Activated CD4-positive, alpha-beta T cell treated with anti-CD3 and anti-CD28 coated beads, Interleukin-2, Interleukin-4, amounts not matched to agents 100 ng/mL and 50 ng/mL, durations not matched to agents 16 hours and 8 hours (primary cell): ENCODE measurements at regions not wholly inside any gene's neighbourhood (a gene's known extent, or its start where the extent isn't known, plus 50 kb on each side); places are given as distances from the start of the nearest gene placed in this dataset.

Experiments
- DNase-seq: peaks from one replicate; pipeline ENCODE4 v3.0.0-alpha.2; 2020; ENCODE audit warnings: low spot score

DNA sequence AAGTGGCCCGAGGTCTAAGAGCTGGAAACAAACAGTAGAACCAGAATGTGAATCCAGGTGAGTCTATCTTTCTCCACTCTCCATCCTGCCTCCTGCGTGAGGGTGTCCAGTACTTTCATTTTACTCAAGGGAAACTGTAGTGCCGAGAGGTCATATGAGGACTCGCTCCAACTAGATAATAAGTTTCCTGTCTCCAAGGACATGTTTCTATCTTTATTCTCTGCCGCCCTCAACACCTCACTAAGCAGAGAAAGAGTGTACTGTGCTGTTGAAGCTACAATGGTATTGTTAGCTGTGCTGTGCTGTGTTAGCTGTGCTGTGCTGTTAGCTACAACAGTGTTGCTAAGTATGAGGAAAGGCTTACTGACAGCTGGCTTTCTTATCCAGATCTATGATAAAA, 137.9 kb upstream of the COL8A1 start:
- DNase-seq: no peak

DNA sequence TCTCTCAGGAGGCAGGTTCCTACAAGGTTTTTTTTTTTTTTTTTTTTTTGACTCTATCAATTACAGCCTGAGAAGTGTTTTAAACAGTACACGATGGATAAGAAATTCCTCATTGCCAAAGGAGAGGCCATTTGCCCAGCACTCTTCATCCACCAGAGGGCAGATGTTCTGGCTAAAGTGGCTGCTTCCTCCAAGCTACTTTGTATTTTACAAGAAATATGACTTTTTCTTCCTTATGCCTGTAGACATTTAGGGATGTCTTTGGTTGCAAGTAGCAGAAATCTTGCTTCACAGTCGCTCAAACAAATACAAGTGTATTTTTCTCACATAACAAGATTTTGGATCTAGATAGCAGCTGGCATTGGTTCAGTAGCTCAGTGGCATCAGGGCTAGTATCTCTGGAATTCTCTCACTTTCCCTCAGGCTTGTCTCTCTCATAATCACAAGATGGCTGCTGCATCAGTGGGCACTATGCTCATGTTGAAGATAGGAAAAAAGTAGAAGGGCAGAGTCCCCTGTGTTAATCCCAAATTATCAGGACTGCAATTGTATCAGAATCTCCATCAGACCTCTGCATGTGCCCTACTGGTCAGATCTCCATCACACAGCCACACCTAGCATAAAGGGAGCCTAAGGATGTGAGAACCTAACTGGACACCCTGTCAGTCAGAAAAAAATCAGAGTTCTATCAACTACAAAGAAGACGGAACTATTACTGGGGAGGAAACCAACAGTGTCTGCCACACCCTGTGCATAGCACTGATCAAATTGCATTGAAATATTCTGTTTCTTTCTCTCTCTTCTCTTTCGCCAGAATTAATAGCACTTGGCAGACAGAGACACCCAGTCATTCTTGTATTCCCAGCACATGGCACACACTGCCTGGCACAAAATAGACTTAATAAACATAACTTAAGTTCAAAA, 138.9 kb upstream of the COL8A1 start:
- peak; percentile 30 for DNase-seq

DNA sequence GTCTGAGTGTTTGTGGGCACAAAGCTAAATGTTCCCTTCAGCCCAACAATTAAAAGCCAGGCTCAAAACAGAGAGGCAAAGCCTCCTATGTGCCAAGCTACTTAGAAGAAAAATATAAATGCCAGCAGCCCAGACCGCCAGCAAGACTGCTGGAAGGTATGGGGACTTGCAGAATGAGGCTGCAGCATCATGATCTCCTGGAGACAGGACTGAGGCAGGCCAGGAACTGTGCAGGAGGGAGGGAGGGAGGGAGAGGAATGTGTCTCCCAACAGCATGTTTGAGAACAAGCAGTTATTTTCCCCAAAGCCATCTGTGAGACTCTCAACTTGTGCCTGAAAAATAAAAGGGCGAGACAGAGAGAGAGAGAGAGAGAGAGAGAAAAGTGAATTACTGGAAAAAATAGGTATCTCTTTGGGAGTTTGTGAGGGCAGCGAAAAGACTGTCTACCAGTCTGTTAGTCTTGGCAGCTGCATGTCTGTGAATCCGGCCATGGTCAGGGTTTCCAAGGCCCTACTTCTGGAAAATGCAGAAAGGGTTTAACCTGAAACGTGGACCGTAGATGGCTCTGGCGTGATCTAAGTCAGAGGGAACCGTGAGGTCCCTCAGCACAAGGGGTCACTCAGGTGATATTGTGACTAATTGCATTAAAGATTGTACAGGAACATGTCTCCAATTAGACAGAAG, 139.7 kb upstream of the COL8A1 start:
- no peak for DNase-seq

DNA sequence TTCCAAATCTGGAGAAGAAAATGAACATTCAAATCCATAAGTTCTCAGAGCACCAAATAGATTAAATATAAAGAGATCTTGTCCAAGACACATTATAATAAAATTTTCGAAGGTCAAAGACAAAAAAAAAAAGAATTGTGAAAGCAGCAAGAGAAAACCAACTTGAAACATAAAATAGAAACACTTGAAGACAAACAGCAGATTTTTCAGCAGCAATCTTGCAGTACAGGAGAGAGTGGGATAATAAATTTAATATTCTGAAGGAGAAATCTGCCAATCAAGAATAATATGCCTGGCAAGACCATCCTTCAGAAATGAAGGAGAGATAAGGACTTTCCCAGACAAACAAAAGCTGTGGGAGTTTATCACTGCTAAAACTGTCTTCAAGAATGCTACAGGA, 150.5 kb upstream of the COL8A1 start:
- DNase-seq: no peak

DNA sequence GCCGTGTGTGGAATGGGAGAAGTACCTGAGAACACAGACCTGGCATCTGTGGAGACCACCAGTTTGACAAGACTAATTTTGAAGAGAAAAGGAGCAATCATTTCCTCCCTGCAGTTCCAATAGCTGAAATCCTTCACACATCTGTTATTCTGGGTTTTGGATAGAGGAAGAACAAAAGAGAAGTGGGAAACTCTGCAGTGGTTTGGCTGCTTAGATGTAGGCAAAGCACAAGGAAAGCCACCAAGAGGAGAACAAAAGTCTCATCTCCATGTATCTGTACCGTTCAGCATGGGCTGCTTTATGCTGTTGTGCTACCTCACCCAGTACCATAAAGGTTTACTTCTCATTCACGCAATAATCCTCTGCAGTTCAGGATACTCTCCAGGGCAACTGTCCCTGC, 153.1 kb upstream of the COL8A1 start:
- no peak for DNase-seq

DNA sequence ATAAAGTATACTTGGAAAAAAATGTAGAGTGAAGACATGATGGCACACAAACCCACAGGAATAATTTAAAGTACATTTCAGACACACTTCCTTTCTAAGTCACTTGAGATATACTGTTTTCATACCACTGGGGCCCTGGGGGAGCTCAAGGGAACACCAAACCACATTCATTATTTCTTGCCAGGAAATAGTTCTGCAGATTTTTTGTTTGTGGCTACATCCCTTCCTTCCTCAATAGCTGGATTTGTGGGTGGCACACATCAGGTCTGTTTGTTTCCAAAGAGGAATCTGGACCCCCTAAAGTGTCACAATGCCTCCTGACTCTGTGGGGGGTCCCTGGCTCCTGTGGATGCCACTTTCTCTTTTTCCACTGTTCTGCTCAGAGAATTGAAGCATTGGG, 153.5 kb upstream of the COL8A1 start:
- DNase-seq: no peak

DNA sequence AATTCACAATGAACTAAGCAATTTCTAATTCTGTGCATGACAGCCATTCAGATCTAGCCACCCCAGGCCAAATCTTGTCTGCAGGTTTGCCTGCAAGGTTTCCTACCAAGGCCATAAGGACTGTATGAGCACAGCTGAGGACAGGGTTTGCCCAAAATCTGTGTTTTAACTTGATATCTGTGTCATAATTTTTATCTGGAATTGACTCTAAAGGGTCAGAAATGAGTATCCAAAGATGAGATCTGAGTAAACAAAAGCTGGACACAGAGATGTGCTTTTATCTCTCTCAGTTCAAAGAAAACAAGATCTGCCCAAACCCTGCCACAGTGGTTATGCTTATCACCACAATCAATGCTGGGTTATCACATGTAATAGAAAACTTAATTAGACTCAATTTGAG, 154.6 kb upstream of the COL8A1 start:
- no peak for DNase-seq

DNA sequence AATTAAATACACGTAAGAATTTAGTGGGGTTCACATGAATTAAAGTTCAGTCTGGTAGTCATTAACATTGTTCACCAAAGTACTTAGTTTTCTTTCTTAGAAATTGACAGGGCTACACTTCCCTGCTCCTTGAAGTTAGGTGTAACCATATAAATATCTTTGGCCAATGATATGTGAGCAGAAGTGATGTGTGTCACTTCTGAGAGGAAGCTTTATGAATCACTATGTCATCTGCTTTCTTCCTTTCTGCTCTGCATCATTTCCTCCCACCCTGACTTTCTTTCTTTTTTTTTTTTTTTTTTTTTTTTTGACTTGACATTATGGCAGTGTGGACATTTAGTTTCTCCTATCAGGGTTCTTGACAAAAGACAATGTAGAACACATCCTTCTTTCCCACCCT, 156.2 kb upstream of the COL8A1 start:
- no peak for DNase-seq

DNA sequence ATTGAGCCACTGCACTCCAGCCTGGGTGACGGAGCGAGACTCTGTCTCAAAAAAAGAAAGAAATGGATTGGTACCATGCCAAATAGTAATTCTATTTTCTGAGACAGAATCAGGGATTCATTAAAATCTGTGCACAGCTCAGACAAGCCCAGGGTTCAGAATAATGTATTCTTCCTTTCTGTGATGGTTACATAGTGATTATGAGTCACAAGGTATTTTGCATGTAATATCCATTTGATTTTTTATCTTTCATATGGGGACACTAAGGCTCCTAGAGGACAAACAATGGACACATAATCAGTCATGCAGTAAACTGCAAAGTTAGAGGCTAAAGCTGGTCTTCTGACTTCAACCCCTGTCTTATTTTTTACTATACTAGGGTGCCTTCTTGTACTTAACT, 156.8 kb upstream of the COL8A1 start:
- no peak for DNase-seq

DNA sequence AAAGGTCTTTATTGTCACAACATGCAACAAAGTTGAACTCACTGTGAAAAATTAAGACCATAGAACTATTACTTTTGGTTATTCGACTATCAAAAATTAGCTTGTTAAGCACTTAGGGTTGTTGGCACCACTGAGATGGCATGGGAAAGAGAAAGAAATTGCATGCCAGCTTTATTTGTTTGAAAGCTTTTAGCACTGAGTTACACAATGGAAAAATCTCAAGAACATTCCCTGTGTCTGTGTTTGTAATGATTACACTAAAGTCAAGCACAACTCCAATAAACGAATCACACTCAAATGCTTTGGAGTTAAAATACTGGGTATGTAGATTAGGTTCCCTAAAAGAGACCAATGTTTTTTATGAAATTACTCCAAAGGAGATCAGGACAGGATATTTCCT, 158.6 kb upstream of the COL8A1 start:
- no peak for DNase-seq

DNA sequence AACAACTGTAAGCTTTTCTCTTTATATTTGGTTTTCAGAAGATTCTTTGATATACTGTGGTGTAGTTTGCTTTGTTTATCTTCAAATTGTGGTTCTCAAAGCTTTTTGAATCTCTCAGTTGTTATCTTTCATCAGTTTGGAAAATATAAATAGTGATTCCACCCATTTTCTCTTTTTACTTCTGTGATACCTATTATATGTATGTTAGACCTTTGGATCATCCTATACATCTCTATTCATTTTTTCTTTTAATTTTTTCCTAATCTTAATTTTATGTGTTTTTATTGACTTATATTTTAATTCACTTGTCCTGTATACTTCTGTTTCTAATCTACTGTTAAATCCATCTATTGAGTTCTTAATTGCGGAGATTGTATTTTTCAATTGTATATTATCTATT, 160.7 kb upstream of the COL8A1 start:
- no peak for DNase-seq

DNA sequence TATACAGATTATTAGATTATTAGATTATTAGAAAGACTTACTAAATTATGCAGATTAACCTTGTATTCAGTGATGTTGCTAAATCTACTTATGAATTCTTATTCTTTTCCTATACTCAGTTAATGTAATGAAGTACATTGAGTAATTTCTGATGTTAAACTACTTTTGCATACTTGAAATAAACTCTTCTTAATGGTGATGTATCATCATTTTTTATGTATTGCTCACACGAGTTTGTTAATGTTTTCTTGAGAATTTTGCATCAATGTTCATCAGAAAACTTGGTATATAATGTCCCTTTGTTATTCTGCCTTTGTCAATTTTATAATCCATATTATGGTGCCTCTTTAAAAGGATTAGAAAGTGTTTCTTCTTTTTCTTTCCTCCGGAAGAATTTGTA, 163.2 kb upstream of the COL8A1 start:
- no peak for DNase-seq

DNA sequence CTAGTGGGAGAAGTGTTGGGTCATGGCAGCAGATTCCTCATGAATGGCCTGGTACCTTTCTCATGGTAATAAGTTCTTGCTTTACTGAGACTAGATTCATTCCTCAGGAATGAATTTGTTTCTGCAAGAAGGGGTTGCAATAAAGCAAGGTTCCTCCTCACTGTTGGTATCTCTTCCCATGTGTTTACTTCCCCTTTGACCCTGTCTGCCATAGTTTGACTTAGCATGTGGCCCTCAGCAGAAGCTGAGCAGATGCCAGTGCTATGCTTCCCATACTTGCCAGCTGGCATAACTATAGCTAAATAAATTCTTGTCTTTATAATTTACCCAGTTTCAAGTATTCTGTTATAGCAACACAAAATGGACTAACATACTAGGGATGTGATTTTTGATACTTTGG, 163.6 kb upstream of the COL8A1 start:
- no peak for DNase-seq

DNA sequence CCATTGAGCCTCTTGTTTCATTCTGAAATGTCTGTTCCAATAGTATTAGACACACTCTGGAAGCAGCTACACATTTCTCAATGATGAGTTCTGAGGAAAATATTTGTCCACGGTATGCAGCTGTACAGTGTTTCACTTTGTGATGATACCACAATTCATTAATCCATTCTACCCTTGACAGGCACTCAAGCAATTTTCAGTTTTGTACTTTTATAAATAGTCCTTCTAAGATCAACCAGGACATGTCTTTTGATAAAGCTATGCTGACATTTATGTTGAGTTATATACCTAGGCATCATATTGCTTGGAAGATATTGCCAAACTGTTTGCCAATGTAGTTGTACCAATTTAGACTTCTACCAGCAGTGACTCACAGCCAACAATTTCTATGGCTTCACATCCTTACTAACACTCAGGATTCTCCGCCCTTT, 165.1 kb upstream of the COL8A1 start:
- no peak for DNase-seq

DNA sequence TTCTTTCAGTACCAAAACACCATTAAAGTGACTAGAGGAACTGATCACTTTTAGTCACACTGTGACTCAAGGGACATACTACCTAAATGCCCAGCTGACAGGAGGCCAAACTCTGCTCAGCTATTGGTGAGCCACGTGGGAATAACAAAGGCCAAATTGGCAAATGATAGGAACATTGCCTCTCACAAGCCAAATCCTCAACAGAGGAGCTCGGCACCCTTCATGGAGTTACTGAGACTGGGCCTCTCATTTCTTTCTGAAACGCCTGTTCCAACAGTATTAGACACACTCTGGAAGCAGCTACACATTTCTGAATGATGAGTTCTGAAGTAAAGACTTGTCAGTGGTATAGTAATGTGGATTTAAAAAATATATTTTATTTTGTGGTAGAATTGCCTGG, 166.0 kb upstream of the COL8A1 start:
- no peak for DNase-seq

DNA sequence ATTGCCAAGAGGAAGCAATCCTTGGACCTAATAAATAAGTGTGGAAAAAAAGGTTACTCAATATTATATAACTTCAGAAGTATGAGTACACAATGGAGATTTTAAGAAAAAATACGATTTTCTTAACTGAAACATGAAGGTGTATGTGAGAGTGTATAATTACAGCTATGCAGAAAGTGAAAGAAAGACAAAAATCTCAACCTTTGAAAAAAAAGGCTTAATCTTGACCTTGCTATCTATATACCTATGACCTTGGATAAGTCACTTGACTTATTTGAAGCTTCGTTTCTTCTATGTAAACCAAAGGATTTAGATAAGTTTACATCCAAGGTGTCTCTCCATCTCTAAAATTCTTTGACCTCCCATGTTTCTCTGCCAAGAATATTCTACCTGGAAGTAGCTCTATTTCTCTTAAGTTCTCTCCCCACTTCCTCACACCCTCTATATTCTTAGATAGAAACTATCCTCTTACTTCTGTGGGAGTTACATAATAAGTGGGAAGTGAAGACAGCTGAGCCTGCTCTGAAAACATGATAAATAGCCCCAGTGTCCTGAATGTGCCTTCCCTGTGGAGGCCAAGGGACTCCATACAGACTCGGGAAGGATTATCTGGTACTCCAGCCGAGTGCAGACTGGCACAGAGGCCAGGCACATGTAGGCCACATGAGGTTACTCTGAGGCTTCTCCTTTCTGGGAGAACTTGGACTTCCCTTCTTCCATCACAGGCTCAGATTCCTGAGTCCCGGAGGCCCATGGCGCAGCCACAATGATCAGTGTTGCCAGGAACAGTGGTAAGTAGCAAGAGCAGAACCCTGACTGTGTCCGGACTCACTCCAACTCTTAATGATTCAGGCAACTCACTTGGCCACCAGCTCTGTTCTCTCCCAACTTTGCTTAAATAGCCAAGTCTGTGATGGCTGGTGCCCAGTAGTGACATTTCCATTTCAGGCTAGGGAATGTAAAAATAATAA, 166.8 kb upstream of the COL8A1 start:
- no peak for DNase-seq

DNA sequence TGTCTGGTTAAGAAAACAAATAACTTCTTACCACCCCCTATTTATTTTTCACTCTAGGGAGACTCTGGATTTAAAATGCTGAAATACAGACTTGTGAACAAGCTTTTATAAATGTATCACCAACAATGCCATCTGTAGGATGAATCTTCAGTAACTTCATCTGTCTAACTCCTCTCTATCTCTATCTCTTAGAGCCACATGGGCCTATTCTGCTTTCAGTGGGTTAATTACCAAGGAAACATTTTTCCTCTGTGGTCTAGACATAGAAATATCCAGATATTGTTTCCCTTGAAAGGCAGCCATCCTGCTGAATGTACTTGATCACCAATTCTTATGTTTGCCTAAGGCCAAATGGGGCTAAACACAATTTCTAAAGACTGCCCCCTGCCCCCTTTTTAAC, 167.6 kb upstream of the COL8A1 start:
- no peak for DNase-seq

DNA sequence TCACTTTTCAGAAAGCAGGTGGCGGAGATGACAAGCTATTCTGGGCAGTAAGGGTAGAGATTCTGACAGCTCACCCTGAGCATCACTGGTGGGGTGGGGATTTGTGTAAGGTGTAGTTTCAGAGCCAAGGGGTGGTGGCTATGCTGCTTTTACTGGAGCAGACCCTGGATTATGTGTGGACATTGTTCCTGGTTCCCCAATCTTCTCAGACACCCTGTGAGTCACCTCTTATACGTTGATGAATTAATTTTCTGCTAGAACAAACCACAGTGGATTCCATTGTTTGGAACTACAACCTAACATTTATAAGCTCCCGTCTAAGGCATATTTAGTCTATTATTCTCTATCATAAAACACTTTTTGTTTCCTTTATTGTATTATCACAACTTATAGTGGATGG, 169.5 kb upstream of the COL8A1 start:
- DNase-seq: no peak

DNA sequence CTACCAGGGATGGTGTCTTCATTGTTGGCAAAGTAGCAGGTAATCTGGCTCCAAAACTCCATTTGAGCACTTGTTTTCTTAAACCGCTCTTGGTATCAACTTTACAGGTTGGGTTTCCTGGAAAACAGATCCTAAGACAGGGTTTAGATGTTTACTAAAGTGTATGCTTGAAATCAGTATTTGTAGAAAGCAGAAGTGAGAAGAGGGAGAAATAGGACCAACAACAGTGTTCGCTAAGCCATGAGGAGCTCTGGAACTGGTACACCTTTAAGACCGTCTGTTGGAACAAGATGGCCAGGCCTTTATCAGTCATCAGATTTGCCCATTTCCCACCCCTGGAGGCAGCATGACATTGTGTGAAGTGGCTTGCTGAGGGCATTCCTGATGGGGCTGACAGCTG, 171.0 kb upstream of the COL8A1 start:
- DNase-seq: no peak

DNA sequence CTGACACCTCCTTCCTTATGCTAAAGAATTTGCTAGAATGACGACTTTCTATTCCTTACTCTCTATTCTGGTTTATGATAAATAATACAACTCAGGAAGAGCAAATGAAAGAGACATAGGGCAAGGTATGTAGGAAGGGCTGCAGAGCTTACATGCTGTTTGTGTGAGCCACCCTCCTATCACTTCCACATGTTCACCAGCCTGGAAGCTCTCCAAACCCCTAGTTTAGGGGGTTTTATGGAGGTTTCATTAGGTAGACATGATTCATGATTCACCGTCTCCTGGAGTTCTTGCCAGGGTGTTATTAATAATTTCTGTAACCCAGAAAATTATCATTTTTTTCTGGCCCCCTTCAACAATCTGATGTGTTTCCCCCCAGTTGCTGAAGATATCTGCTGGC, 172.1 kb upstream of the COL8A1 start:
- no peak for DNase-seq

DNA sequence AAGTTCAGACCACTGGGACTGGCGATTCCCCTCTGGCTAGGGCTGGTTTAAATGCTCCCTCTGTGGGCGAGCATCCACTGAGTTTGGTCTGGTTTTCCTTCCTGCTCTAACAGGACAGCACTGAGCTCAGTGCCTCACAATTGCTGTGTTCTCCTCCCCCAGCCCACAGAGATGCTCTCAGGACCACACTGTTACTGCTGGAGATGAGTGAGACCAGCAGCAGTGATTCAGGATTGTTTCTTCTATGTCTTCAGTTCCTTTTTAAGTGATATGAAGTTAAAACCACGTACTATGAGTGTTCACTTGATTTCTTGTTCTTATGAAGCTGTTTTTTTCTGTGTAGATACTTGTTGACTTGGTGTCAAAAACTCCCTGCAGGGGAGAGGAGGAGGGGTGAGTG, 180.4 kb upstream of the COL8A1 start:
- no peak for DNase-seq

DNA sequence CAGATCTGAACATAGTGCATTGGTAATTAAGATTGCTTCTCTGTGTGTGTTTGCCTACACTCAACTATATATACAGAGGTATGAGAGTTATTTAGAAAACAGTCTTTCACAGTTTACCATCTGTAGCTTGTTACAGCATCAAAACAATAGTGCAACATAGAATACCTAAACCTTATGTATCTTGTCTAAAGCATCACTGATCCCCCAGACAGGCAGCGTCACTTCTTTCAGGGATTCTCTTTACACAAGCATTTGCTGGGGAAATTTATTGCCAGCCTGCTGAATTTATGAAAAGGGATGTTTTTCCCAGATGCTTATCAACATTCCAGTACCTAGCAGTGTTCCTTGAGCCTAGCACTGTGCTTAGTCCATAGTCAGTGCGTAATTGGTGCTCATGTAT, 195.8 kb upstream of the COL8A1 start:
- DNase-seq: no peak

DNA sequence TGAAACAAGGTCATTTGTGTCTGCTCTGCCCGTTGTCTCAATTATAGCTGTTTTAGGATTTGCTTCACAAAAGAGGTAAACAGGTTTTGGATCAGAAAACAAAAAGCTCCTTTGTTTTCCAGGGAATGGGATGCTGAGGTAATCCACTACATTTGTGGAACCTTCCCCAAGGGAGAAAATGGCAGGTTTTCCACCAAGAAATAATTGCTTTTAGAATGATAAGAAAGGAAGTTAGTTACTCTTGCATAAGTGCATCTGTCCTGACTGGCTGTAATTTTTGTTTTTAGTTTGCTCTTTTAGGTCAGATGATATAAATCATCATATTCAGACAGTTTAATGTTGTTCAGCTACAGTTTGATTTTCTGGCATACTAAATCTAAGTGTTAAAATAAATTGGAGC, 198.5 kb upstream of the COL8A1 start:
- DNase-seq: no peak
